Right atrium auricular region (tissue), 2 donors: ENCODE measurements at regions not wholly inside any gene's neighbourhood (a gene's known extent, or its start where the extent isn't known, plus 50 kb on each side); places are given as distances from the start of the nearest gene placed in this dataset.

Experiments used
- DNase-seq: peaks from one replicate; pipeline ENCODE4 v3.0.0-alpha.2; 2019; ENCODE audit warnings: low spot score
- H3K27ac ChIP-seq, 2 donors: fragments of 200-600 bp; sonication (generic); 1 replicate in 1 of 2; 2 replicates in 1 of 2; pipeline ENCODE4 v1.5.1; 2016 to 2019
- H3K27me3 ChIP-seq, 2 donors: fragments of 200-600 bp; sonication (generic); one replicate each; pipeline versions ENCODE4 v1.5.1 to v1.6.0; 2017 to 2019
- H3K36me3 ChIP-seq: fragments of 200-600 bp; sonication (generic); one replicate; pipeline ENCODE4 v1.5.1; 2016
- H3K4me1 ChIP-seq, 2 donors: fragments of 200-600 bp; sonication (generic); one replicate each; pipeline versions ENCODE4 v1.5.1 to v1.6.0; 2017 to 2019
- H3K4me3 ChIP-seq, 2 donors: fragments of 200-600 bp; sonication (generic); 1 replicate in 1 of 2; 2 replicates in 1 of 2; pipeline ENCODE4 v1.5.1; 2017 to 2019; ENCODE audit warnings: mild to moderate bottlenecking in 1 of 2, moderate library complexity in 1 of 2
- H3K9me3 ChIP-seq, 2 donors: fragments of 200-600 bp; sonication (generic); one replicate each; pipeline ENCODE4 v1.5.1; 2019
- CTCF ChIP-seq, 2 donors: fragments of 200-600 bp; sonication (generic); IDR thresholded peaks; one replicate each; pipeline ENCODE4 v1.5.1; 2019; ENCODE audit warnings: antibody characterized with exemption in 2 of 2

- no peak overlapping the region for H3K4me3 ChIP-seq
- no peak overlapping the region for H3K27ac ChIP-seq
- H3K36me3 ChIP-seq = no peaks in the 10 kb centered on the region
- no peaks in the 10 kb centered on the region for H3K9me3 ChIP-seq
- peaks cover 0 to 15% of the 10 kb centered on the region in 2 donors for H3K4me1 ChIP-seq
- no peak for TF ChIP-seq CTCF (IDR thresholded peaks at IDR 0.05)
- no peaks in the 10 kb centered on the region for H3K27me3 ChIP-seq
- no peak for DNase-seq
These were observed 61.2 kb upstream of the CHST1 start for GRCh38 chr11:45726493-45727054.

GRCh38 chr11:45725776-45726492 lies 60.5 kb upstream of the CHST1 start:
- H3K36me3 ChIP-seq = no peaks in the 10 kb centered on the region
- H3K4me1 ChIP-seq = peaks cover 0 to 15% of the 10 kb centered on the region in 2 donors
- no peak for DNase-seq
- H3K27ac ChIP-seq = no peak overlapping the region
- H3K4me3 ChIP-seq = no peak overlapping the region
- H3K27me3 ChIP-seq = no peaks in the 10 kb centered on the region
- H3K9me3 ChIP-seq = no peaks in the 10 kb centered on the region
- TF ChIP-seq CTCF (IDR thresholded peaks at IDR 0.05) = no peak

DNA sequence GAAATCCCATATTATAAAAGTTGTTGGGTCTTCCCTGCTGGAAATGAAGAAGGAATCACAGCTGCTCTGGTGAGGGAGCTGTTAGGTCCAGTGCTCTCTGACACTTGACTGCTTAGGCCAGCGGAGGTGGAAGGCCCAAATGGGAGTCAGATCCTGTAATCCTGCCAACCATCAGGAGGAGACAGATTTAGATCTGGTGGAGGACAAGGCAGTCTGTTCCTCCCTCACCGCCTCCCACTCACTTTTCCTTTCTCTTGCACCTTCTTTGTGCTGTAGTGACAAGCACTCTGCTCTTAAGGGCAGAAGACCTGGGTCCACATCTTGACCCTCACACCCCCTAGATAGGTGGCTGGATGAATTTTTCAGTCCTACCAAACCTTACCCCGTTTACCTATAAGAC lies 59.7 kb upstream of the CHST1 start:
- Histone ChIP-seq H3K9me3 (no peaks in the 10 kb centered on the region), H3K36me3 (no peaks in the 10 kb centered on the region), H3K4me1 (peaks cover 0 to 15% of the 10 kb centered on the region in 2 donors), H3K27ac (no peak overlapping the region), H3K4me3 (no peak overlapping the region), H3K27me3 (no peaks in the 10 kb centered on the region)
- no peak for TF ChIP-seq CTCF (IDR thresholded peaks at IDR 0.05)
- no peak for DNase-seq

DNA sequence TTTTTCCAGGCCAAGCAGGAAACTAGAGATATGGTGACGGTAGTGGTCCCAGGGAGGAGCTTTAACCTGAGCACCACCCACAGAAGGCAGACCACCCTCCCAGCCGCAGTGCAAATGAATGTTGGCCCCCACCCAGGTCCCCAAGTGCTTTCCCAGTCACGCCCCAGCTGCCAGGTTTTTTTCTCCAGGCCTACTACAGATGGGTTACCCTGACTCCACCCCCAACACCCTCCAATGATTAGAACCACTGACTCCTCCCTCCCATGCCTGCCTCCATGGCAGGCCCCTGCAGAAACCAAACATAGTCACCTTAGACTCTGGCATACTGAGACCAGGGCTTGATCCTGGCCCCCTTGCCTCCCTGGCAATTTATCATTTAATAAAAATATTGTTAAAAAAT lies 58.7 kb upstream of the CHST1 start:
- H3K36me3 ChIP-seq = no peaks in the 10 kb centered on the region
- DNase-seq = no peak
- H3K27me3 ChIP-seq = no peaks in the 10 kb centered on the region
- no peak overlapping the region for H3K4me3 ChIP-seq
- no peak overlapping the region for H3K27ac ChIP-seq
- H3K4me1 ChIP-seq = peaks cover 0 to 15% of the 10 kb centered on the region in 2 donors
- H3K9me3 ChIP-seq = no peaks in the 10 kb centered on the region
- TF ChIP-seq CTCF (IDR thresholded peaks at IDR 0.05) = no peak

DNA sequence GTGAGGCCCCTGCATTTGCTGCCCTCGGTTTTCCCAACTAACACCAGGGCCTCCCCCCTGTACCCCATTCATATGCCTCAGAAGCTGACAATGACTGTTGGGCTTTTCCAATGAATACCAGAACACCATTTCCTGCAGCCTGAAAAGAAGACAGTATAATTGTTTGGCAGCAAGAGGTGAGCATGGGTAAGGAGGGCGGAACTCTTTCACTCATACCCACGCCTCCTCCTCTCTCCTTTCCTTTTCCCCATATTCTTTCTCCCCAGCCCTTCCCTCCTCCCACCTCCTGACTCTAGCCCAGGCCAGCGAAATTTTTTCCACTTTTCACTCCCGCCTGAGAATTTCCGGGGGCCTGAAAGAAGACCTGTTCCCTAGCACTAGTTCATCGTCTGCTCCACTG lies 58.0 kb upstream of the CHST1 start:
- TF ChIP-seq CTCF (IDR thresholded peaks at IDR 0.05) = no peak
- H3K4me1 ChIP-seq = peaks cover 0 to 15% of the 10 kb centered on the region in 2 donors
- no peaks in the 10 kb centered on the region for H3K27me3 ChIP-seq
- H3K4me3 ChIP-seq = no peak overlapping the region
- DNase-seq = no peak
- no peaks in the 10 kb centered on the region for H3K36me3 ChIP-seq
- no peaks in the 10 kb centered on the region for H3K9me3 ChIP-seq
- no peak overlapping the region for H3K27ac ChIP-seq

- Histone ChIP-seq H3K4me3 (no peak overlapping the region), H3K4me1 (peaks cover 0 to 15% of the 10 kb centered on the region in 2 donors), H3K9me3 (no peaks in the 10 kb centered on the region), H3K36me3 (no peaks in the 10 kb centered on the region), H3K27me3 (no peaks in the 10 kb centered on the region), H3K27ac (no peak overlapping the region)
- no peak for TF ChIP-seq CTCF (IDR thresholded peaks at IDR 0.05)
- DNase-seq = no peak
These were observed 56.7 kb upstream of the CHST1 start for GRCh38 chr11:45722144-45722543.
